ENCODE measurements at regions not wholly inside any gene's neighbourhood (a gene's known extent, or its start where the extent isn't known, plus 50 kb on each side); places are given as distances from the start of the nearest gene placed in this dataset.

- Histone ChIP-seq H3F3A (replicated peaks; ENCODE audit: low read depth) (no peaks in the 10 kb centered on the region), H3K9me2 (ENCODE audit: insufficient read depth) (no peaks in the 10 kb centered on the region), H4K20me1 (replicated peaks; ENCODE audit: insufficient read depth) (no peaks in the 10 kb centered on the region), H3K27me3 (ENCODE audit: insufficient read depth) (no peaks in the 10 kb centered on the region), H3K4me3 (no peak overlapping the region), H3K36me3 (ENCODE audit: insufficient read depth) (no peaks in the 10 kb centered on the region), H3K79me2 (replicated peaks; ENCODE audit: insufficient read depth) (no peaks in the 10 kb centered on the region), H3K4me1 (ENCODE audit: insufficient read depth) (no peaks in the 10 kb centered on the region), H3K27ac (ENCODE audit: low read depth) (no peak overlapping the region), H2AFZ (no peak overlapping the region), H3K4me2 (no peak overlapping the region)
- Mint-ChIP-seq H3K4me3 (no peak overlapping the region), H3K9me3 (peaks cover 2% of the 10 kb centered on the region; the same call in 1 of the 3 replicates), H3K36me3 (ENCODE audit: low read depth) (no peaks in the 10 kb centered on the region), H3K4me1 (peaks cover 6% of the 10 kb centered on the region; the same call in 1 of the 3 replicates), H3K27ac (no peak overlapping the region), H3K27me3 (ENCODE audit: insufficient read depth, low read depth, poor library complexity) (no peaks in the 10 kb centered on the region)
- ATAC-seq (peak; percentile 76), DNase-seq (ENCODE audit: low spot score) (no peak)
- TF ChIP-seq, protein P1, sequence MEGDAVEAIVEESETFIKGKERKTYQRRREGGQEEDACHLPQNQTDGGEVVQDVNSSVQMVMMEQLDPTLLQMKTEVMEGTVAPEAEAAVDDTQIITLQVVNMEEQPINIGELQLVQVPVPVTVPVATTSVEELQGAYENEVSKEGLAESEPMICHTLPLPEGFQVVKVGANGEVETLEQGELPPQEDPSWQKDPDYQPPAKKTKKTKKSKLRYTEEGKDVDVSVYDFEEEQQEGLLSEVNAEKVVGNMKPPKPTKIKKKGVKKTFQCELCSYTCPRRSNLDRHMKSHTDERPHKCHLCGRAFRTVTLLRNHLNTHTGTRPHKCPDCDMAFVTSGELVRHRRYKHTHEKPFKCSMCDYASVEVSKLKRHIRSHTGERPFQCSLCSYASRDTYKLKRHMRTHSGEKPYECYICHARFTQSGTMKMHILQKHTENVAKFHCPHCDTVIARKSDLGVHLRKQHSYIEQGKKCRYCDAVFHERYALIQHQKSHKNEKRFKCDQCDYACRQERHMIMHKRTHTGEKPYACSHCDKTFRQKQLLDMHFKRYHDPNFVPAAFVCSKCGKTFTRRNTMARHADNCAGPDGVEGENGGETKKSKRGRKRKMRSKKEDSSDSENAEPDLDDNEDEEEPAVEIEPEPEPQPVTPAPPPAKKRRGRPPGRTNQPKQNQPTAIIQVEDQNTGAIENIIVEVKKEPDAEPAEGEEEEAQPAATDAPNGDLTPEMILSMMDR (conservative IDR thresholded peaks at IDR 0.05; ENCODE audit: low read depth in 2 of 2): no peak
- no peak for TF ChIP-seq ETS1 (IDR thresholded peaks at IDR 0.05)
- no peak for TF ChIP-seq CREB1 (CRISPR knock-in tag; IDR thresholded peaks at IDR 0.05; ENCODE audit: low read depth)
- no peak for TF ChIP-seq NANOG (IDR thresholded peaks at IDR 0.05; ENCODE audit: borderline replicate concordance)
- TF ChIP-seq EZH2phosphoT487 (IDR thresholded peaks at IDR 0.05; ENCODE audit: unreplicated experiment): no peak
Observed at GRCh38 chr11:45501392-45502225, 163.8 kb downstream of the CHST1 start.

- H3K36me3 Mint-ChIP-seq (ENCODE audit: low read depth): no peaks in the 10 kb centered on the region
- H3K27ac Mint-ChIP-seq: no peak overlapping the region
- no peak for TF ChIP-seq ETS1 (IDR thresholded peaks at IDR 0.05)
- TF ChIP-seq REST (IDR thresholded peaks at IDR 0.05; ENCODE audit: unreplicated experiment): no peak
- no peak for TF ChIP-seq JUNB (IDR thresholded peaks at IDR 0.05; ENCODE audit: unreplicated experiment)
- Histone ChIP-seq H2AFZ (no peak overlapping the region), H3K27me3 (ENCODE audit: insufficient read depth) (no peaks in the 10 kb centered on the region), H3K4me2 (no peak overlapping the region), H3K4me3 (no peak overlapping the region), H4K20me1 (replicated peaks; ENCODE audit: insufficient read depth) (no peaks in the 10 kb centered on the region), H3K79me2 (replicated peaks; ENCODE audit: insufficient read depth) (no peaks in the 10 kb centered on the region), H3K27ac (ENCODE audit: low read depth) (no peak overlapping the region), H3F3A (replicated peaks; ENCODE audit: low read depth) (no peaks in the 10 kb centered on the region), H3K36me3 (ENCODE audit: insufficient read depth) (no peaks in the 10 kb centered on the region), H3K9me2 (ENCODE audit: insufficient read depth) (no peaks in the 10 kb centered on the region), H3K4me1 (ENCODE audit: insufficient read depth) (no peaks in the 10 kb centered on the region)
- no peak overlapping the region for H3K4me3 Mint-ChIP-seq
- DNase-seq (ENCODE audit: low spot score) (peak; percentile 41), ATAC-seq (no peak)
- H3K27me3 Mint-ChIP-seq (ENCODE audit: insufficient read depth, low read depth, poor library complexity): no peaks in the 10 kb centered on the region
- peaks cover 6% of the 10 kb centered on the region; the same call in 1 of the 3 replicates for H3K4me1 Mint-ChIP-seq
- peaks cover 2% of the 10 kb centered on the region; the same call in 1 of the 3 replicates for H3K9me3 Mint-ChIP-seq
Observed at GRCh38 chr11:45500451-45500850, 165.0 kb downstream of the CHST1 start.

Measured in GM23338 (cell line).